H9 (cell line): ENCODE measurements at regions not wholly inside any gene's neighbourhood (a gene's known extent, or its start where the extent isn't known, plus 50 kb on each side); places are given as distances from the start of the nearest gene placed in this dataset.

ENCODE experiments used
- DNase-seq: peaks from one replicate; pipeline ENCODE4 v3.0.0-alpha.2; 2017
- H2AFZ ChIP-seq: one replicate; pipeline ENCODE4 v1.6.1; 2013; ENCODE audit warnings: mild to moderate bottlenecking, low read length, control low read depth, moderate library complexity
- H2AK5ac ChIP-seq: 2 replicates; pipeline ENCODE4 v1.6.1; 2013; ENCODE audit warnings: low read length, control low read depth, mixed read lengths; ENCODE audit not compliant: insufficient read length
- H2BK120ac ChIP-seq: one replicate; pipeline ENCODE4 v1.6.1; 2013; ENCODE audit warnings: low read depth, mild to moderate bottlenecking, low read length, control low read depth, inconsistent platforms; ENCODE audit not compliant: poor library complexity, severe bottlenecking
- H2BK12ac ChIP-seq: 2 replicates; pipeline ENCODE4 v1.6.1; 2013; ENCODE audit warnings: low read length, control low read depth, mixed read lengths, low read depth; ENCODE audit not compliant: insufficient read length
- H2BK15ac ChIP-seq: 2 replicates; pipeline ENCODE4 v1.6.1; 2013; ENCODE audit warnings: low read depth, low read length, control low read depth
- H2BK20ac ChIP-seq: one replicate; pipeline ENCODE4 v1.6.1; 2013; ENCODE audit warnings: low read depth, mild to moderate bottlenecking, low read length, control low read depth, inconsistent platforms; ENCODE audit not compliant: poor library complexity, severe bottlenecking
- H2BK5ac ChIP-seq: 2 replicates; pipeline ENCODE4 v1.6.1; 2013; ENCODE audit warnings: low read length, control low read depth, mixed read lengths; ENCODE audit not compliant: insufficient read length
- H3K14ac ChIP-seq: 2 replicates; pipeline ENCODE4 v1.6.1; 2013; ENCODE audit warnings: low read length, control low read depth; ENCODE audit not compliant: insufficient read depth
- H3K18ac ChIP-seq: 2 replicates; pipeline ENCODE4 v1.6.1; 2013; ENCODE audit warnings: low read depth, mild to moderate bottlenecking, mixed read lengths, low read length, control low read depth; ENCODE audit not compliant: insufficient read length
- H3K23ac ChIP-seq: 2 replicates; pipeline ENCODE4 v1.6.1; 2013; ENCODE audit warnings: low read length, control low read depth, mixed read lengths, low read depth; ENCODE audit not compliant: insufficient read length
- H3K23me2 ChIP-seq: 2 replicates; pipeline ENCODE4 v1.6.1; 2013; ENCODE audit warnings: low read depth, mild to moderate bottlenecking, mixed read lengths, low read length, control low read depth; ENCODE audit not compliant: insufficient read length, poor library complexity, severe bottlenecking
- H3K27ac ChIP-seq: 2 replicates; pipeline ENCODE4 v1.5.1; 2013; ENCODE audit warnings: low read length, control low read depth, mixed read lengths, low read depth; ENCODE audit not compliant: insufficient read length
- H3K27me3 ChIP-seq: 2 replicates; pipeline ENCODE4 v1.6.1; 2013; ENCODE audit warnings: low read length, control low read depth, inconsistent platforms; ENCODE audit not compliant: insufficient read depth
- H3K4ac ChIP-seq: 2 replicates; pipeline ENCODE4 v1.6.1; 2013; ENCODE audit warnings: low read depth, mild to moderate bottlenecking, control low read depth, inconsistent platforms, low read length, moderate library complexity
- H3K4me1 ChIP-seq: 2 replicates; pipeline ENCODE4 v1.6.1; 2013; ENCODE audit warnings: low read length, control low read depth, inconsistent platforms; ENCODE audit not compliant: insufficient read depth
- H3K4me2 ChIP-seq: 2 replicates; pipeline ENCODE4 v1.6.1; 2013; ENCODE audit warnings: low read length, control low read depth, mixed read lengths; ENCODE audit not compliant: insufficient read length, insufficient read depth
- H3K56ac ChIP-seq: 2 replicates; pipeline ENCODE4 v1.6.1; 2013; ENCODE audit warnings: low read depth, mild to moderate bottlenecking, mixed read lengths, low read length, control low read depth; ENCODE audit not compliant: insufficient read length
- H3K79me1 ChIP-seq: 2 replicates; pipeline ENCODE4 v1.6.1; 2013; ENCODE audit warnings: low read depth, mild to moderate bottlenecking, moderate library complexity, low read length, control low read depth, inconsistent platforms; ENCODE audit not compliant: insufficient read depth, poor library complexity, severe bottlenecking
- H3K79me2 ChIP-seq: 2 replicates; pipeline ENCODE4 v1.6.1; 2013; ENCODE audit warnings: low read length, control low read depth, inconsistent platforms; ENCODE audit not compliant: insufficient read depth
- H3K9ac ChIP-seq: 2 replicates; pipeline ENCODE4 v1.6.1; 2013; ENCODE audit warnings: low read length, control low read depth, mixed read lengths; ENCODE audit not compliant: insufficient read length; ENCODE audit errors: extremely low read depth
- H3K9me3 ChIP-seq: one replicate; pipeline ENCODE4 v1.6.1; 2013; ENCODE audit warnings: low read depth, low read length, inconsistent platforms; ENCODE audit not compliant: control insufficient read depth
- H3T11ph ChIP-seq: one replicate; pipeline ENCODE4 v1.6.1; 2013; ENCODE audit warnings: mild to moderate bottlenecking, low read length, control low read depth, inconsistent platforms
- H4K20me1 ChIP-seq: one replicate; pipeline ENCODE4 v1.6.1; 2013; ENCODE audit not compliant: control insufficient read depth, insufficient read length, insufficient read depth
- H4K5ac ChIP-seq: 2 replicates; pipeline ENCODE4 v1.6.1; 2013; ENCODE audit warnings: low read depth, mild to moderate bottlenecking, mixed read lengths, low read length, control low read depth; ENCODE audit not compliant: insufficient read length
- H4K8ac ChIP-seq: replicated peaks from 2 replicates; pipeline ENCODE4 v1.6.1; 2013; ENCODE audit warnings: low read length, control low read depth, mixed read lengths, low read depth; ENCODE audit not compliant: insufficient read length
- H4K91ac ChIP-seq: 2 replicates; pipeline ENCODE4 v1.6.1; 2013; ENCODE audit warnings: low read depth, mild to moderate bottlenecking, moderate library complexity, mixed read lengths, low read length, control low read depth; ENCODE audit not compliant: insufficient read length
- H3K27ac Mint-ChIP-seq, 3 experiments: 2 replicates in 2 of 3; 3 replicates in 1 of 3; pipeline ENCODE4 v1.8.0; 2020 to 2021; ENCODE audit warnings: mixed read lengths in 3 of 3, mild to moderate bottlenecking in 1 of 3, moderate library complexity in 1 of 3
- H3K27me3 Mint-ChIP-seq: 2 replicates; pipeline ENCODE4 v1.8.0; 2021; ENCODE audit warnings: low read depth, mild to moderate bottlenecking, moderate library complexity, mixed read lengths
- H3K36me3 Mint-ChIP-seq, 3 experiments: 2 replicates in 2 of 3; 3 replicates in 1 of 3; pipeline ENCODE4 v1.8.0; 2020 to 2021; ENCODE audit warnings: low read depth in 3 of 3, mixed read lengths in 3 of 3; ENCODE audit not compliant: insufficient read depth in 1 of 3
- H3K4me1 Mint-ChIP-seq, 2 experiments: 2 replicates each; pipeline ENCODE4 v1.8.0; 2020; ENCODE audit warnings: mixed read lengths in 2 of 2
- H3K4me3 Mint-ChIP-seq, 2 experiments: 2 replicates in 1 of 2; 3 replicates in 1 of 2; pipeline ENCODE4 v1.8.0; 2020 to 2021; ENCODE audit warnings: mild to moderate bottlenecking in 2 of 2, mixed read lengths in 2 of 2, moderate library complexity in 1 of 2
- H3K9me3 Mint-ChIP-seq, 2 experiments: 2 replicates in 1 of 2; 3 replicates in 1 of 2; pipeline ENCODE4 v1.8.0; 2020; ENCODE audit warnings: mild to moderate bottlenecking in 2 of 2, mixed read lengths in 2 of 2, moderate library complexity in 1 of 2
- CTCF ChIP-seq: fragments of 200-600 bp; sonication (generic); conservative IDR thresholded peaks from 3 replicates; pipeline ENCODE4 v1.8.0; 2021; ENCODE audit warnings: antibody characterized with exemption, mild to moderate bottlenecking

DNA sequence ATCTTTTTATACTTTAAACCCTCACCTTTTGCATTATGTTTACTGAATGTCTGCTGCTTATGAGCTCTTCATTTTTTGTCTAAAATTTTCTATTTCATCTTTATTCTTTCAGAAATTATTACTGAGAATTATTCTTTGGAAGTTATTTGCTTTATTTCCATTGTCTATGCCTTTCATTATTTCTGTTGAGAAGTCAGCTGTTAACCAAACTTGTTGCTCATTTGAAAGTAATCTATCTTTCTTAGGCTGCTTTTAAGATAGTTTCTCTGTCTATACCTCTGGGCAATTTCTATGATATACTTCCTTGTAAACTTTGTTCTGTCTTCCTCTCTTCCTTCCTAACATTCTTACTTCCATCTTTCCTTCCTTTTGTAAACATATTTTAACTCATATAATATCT is 1165.9 kb upstream of the CELF2 start:
- Histone ChIP-seq H2BK20ac (no peak overlapping the region), H3K79me1 (no peaks in the 10 kb centered on the region), H3K27ac (no peak overlapping the region), H3T11ph (no peak overlapping the region), H2BK12ac (no peak overlapping the region), H3K23ac (no peak overlapping the region), H2AK5ac (no peak overlapping the region), H4K8ac (no peak overlapping the region), H3K4ac (no peak overlapping the region), H3K9ac (no peak overlapping the region), H3K79me2 (no peaks in the 10 kb centered on the region), H3K14ac (no peak overlapping the region), H3K23me2 (no peaks in the 10 kb centered on the region), H4K91ac (no peak overlapping the region), H2BK15ac (no peak overlapping the region), H4K20me1 (no peaks in the 10 kb centered on the region), H2BK5ac (no peak overlapping the region), H3K56ac (no peak overlapping the region), H2AFZ (no peak overlapping the region), H3K4me1 (no peaks in the 10 kb centered on the region), H3K18ac (no peak overlapping the region), H3K27me3 (no peaks in the 10 kb centered on the region), H2BK120ac (no peak overlapping the region), H3K4me2 (no peak overlapping the region), H3K9me3 (peaks cover 5% of the 10 kb centered on the region), H4K5ac (no peak overlapping the region)
- Mint-ChIP-seq H3K4me1 (peaks cover 2 to 3% of the 10 kb centered on the region in 2 experiments), H3K27me3 (peaks cover under 1% of the 10 kb centered on the region; the same call in 1 of the 2 replicates), H3K27ac (no peak overlapping the region), H3K36me3 (peaks cover 14 to 30% (median 20%) of the 10 kb centered on the region in 3 experiments), H3K9me3 (peaks cover 32% of the 10 kb centered on the region in 2 experiments), H3K4me3 (no peak overlapping the region)
- TF ChIP-seq CTCF = no peak
- DNase-seq = no peak
